Right kidney (tissue), 1 donor: ENCODE measurements at regions not wholly inside any gene's neighbourhood (a gene's known extent, or its start where the extent isn't known, plus 50 kb on each side); places are given as distances from the start of the nearest gene placed in this dataset.

Source experiments
- DNase-seq: peaks from one replicate; pipeline ENCODE4 v3.0.0-alpha.2; 2016

- DNase-seq, result no peak
Observed at GRCh38 chr10:21011433-21012018, 114.4 kb upstream of the NEBL start.

GRCh38 chr10:21010615-21011014 lies 113.5 kb upstream of the NEBL start:
- DNase-seq, result no peak

GRCh38 chr10:21003240-21003822 lies 106.2 kb upstream of the NEBL start:
- no peak for DNase-seq

GRCh38 chr10:21002091-21002878 lies 105.2 kb upstream of the NEBL start:
- no peak for DNase-seq

- no peak for DNase-seq
Observed at GRCh38 chr10:20999699-21000098, 102.6 kb upstream of the NEBL start.

GRCh38 chr10:20998036-20998435 lies 100.9 kb upstream of the NEBL start:
- no peak for DNase-seq

GRCh38 chr10:20995123-20995987 lies 98.2 kb upstream of the NEBL start:
- DNase-seq, result peak; percentile 19

GRCh38 chr10:20993830-20994527 lies 96.9 kb upstream of the NEBL start:
- DNase-seq, result no peak

- no peak for DNase-seq
Observed at GRCh38 chr10:20993389-20993788, 96.3 kb upstream of the NEBL start.

GRCh38 chr10:20991526-20991925 lies 94.4 kb upstream of the NEBL start:
- DNase-seq, result no peak

- no peak for DNase-seq
Observed at GRCh38 chr10:20990604-20991003, 93.5 kb upstream of the NEBL start.

GRCh38 chr10:20988357-20988983 lies 91.4 kb upstream of the NEBL start:
- no peak for DNase-seq

- no peak for DNase-seq
Observed at GRCh38 chr10:20986049-20986448, 88.9 kb upstream of the NEBL start.

GRCh38 chr10:20984662-20985061 lies 87.6 kb upstream of the NEBL start:
- DNase-seq, result no peak

GRCh38 chr10:20981419-20981953 lies 84.4 kb upstream of the NEBL start:
- DNase-seq, result no peak

- no peak for DNase-seq
Observed at GRCh38 chr10:20978617-20979016, 81.5 kb upstream of the NEBL start.

GRCh38 chr10:20977300-20977699 lies 80.2 kb upstream of the NEBL start:
- DNase-seq, result no peak

GRCh38 chr10:20976891-20977290 lies 79.8 kb upstream of the NEBL start:
- no peak for DNase-seq

- DNase-seq, result no peak
Observed at GRCh38 chr10:20976390-20976789, 79.3 kb upstream of the NEBL start.

GRCh38 chr10:20975236-20975635 lies 78.1 kb upstream of the NEBL start:
- no peak for DNase-seq

- DNase-seq, result no peak
Observed at GRCh38 chr10:20972925-20973324, 75.8 kb upstream of the NEBL start.
